ENCODE measurements at regions not wholly inside any gene's neighbourhood (a gene's known extent, or its start where the extent isn't known, plus 50 kb on each side); places are given as distances from the start of the nearest gene placed in this dataset.

DNA sequence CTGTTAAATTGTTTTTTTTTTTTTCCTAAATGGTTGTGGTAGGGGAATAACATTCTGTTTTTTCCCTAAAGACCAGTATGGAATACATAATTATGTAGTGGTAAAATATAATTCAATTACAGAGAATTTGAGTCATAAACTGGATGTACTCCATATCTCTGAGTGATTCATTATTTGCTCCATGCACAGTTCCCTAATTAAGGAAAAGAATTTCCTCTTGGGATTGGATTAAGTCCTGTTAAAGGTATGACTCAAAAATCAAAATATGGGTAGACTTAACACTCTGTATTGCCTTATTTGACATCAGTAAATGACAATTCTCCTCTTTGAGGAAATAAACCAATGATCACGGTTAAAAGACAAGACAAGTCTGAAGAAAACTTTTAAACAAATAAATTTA, 78.0 kb upstream of the KCNH8 start:
- TF ChIP-seq, protein P1, sequence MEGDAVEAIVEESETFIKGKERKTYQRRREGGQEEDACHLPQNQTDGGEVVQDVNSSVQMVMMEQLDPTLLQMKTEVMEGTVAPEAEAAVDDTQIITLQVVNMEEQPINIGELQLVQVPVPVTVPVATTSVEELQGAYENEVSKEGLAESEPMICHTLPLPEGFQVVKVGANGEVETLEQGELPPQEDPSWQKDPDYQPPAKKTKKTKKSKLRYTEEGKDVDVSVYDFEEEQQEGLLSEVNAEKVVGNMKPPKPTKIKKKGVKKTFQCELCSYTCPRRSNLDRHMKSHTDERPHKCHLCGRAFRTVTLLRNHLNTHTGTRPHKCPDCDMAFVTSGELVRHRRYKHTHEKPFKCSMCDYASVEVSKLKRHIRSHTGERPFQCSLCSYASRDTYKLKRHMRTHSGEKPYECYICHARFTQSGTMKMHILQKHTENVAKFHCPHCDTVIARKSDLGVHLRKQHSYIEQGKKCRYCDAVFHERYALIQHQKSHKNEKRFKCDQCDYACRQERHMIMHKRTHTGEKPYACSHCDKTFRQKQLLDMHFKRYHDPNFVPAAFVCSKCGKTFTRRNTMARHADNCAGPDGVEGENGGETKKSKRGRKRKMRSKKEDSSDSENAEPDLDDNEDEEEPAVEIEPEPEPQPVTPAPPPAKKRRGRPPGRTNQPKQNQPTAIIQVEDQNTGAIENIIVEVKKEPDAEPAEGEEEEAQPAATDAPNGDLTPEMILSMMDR (IDR thresholded peaks at IDR 0.05): no peak
- TF ChIP-seq POLR2A (IDR thresholded peaks at IDR 0.05): no peak
